H9 (cell line): ENCODE measurements at regions not wholly inside any gene's neighbourhood (a gene's known extent, or its start where the extent isn't known, plus 50 kb on each side); places are given as distances from the start of the nearest gene placed in this dataset.

Experiments
- DNase-seq: peaks from one replicate; pipeline ENCODE4 v3.0.0-alpha.2; 2017
- H2AFZ ChIP-seq: one replicate; pipeline ENCODE4 v1.6.1; 2013; ENCODE audit warnings: mild to moderate bottlenecking, low read length, control low read depth, moderate library complexity
- H2AK5ac ChIP-seq: 2 replicates; pipeline ENCODE4 v1.6.1; 2013; ENCODE audit warnings: low read length, control low read depth, mixed read lengths; ENCODE audit not compliant: insufficient read length
- H2BK120ac ChIP-seq: one replicate; pipeline ENCODE4 v1.6.1; 2013; ENCODE audit warnings: low read depth, mild to moderate bottlenecking, low read length, control low read depth, inconsistent platforms; ENCODE audit not compliant: poor library complexity, severe bottlenecking
- H2BK12ac ChIP-seq: 2 replicates; pipeline ENCODE4 v1.6.1; 2013; ENCODE audit warnings: low read length, control low read depth, mixed read lengths, low read depth; ENCODE audit not compliant: insufficient read length
- H2BK15ac ChIP-seq: 2 replicates; pipeline ENCODE4 v1.6.1; 2013; ENCODE audit warnings: low read depth, low read length, control low read depth
- H2BK20ac ChIP-seq: one replicate; pipeline ENCODE4 v1.6.1; 2013; ENCODE audit warnings: low read depth, mild to moderate bottlenecking, low read length, control low read depth, inconsistent platforms; ENCODE audit not compliant: poor library complexity, severe bottlenecking
- H2BK5ac ChIP-seq: 2 replicates; pipeline ENCODE4 v1.6.1; 2013; ENCODE audit warnings: low read length, control low read depth, mixed read lengths; ENCODE audit not compliant: insufficient read length
- H3K14ac ChIP-seq: 2 replicates; pipeline ENCODE4 v1.6.1; 2013; ENCODE audit warnings: low read length, control low read depth; ENCODE audit not compliant: insufficient read depth
- H3K18ac ChIP-seq: 2 replicates; pipeline ENCODE4 v1.6.1; 2013; ENCODE audit warnings: low read depth, mild to moderate bottlenecking, mixed read lengths, low read length, control low read depth; ENCODE audit not compliant: insufficient read length
- H3K23ac ChIP-seq: 2 replicates; pipeline ENCODE4 v1.6.1; 2013; ENCODE audit warnings: low read length, control low read depth, mixed read lengths, low read depth; ENCODE audit not compliant: insufficient read length
- H3K23me2 ChIP-seq: 2 replicates; pipeline ENCODE4 v1.6.1; 2013; ENCODE audit warnings: low read depth, mild to moderate bottlenecking, mixed read lengths, low read length, control low read depth; ENCODE audit not compliant: insufficient read length, poor library complexity, severe bottlenecking
- H3K27ac ChIP-seq: 2 replicates; pipeline ENCODE4 v1.5.1; 2013; ENCODE audit warnings: low read length, control low read depth, mixed read lengths, low read depth; ENCODE audit not compliant: insufficient read length
- H3K27me3 ChIP-seq: 2 replicates; pipeline ENCODE4 v1.6.1; 2013; ENCODE audit warnings: low read length, control low read depth, inconsistent platforms; ENCODE audit not compliant: insufficient read depth
- H3K4ac ChIP-seq: 2 replicates; pipeline ENCODE4 v1.6.1; 2013; ENCODE audit warnings: low read depth, mild to moderate bottlenecking, control low read depth, inconsistent platforms, low read length, moderate library complexity
- H3K4me1 ChIP-seq: 2 replicates; pipeline ENCODE4 v1.6.1; 2013; ENCODE audit warnings: low read length, control low read depth, inconsistent platforms; ENCODE audit not compliant: insufficient read depth
- H3K4me2 ChIP-seq: 2 replicates; pipeline ENCODE4 v1.6.1; 2013; ENCODE audit warnings: low read length, control low read depth, mixed read lengths; ENCODE audit not compliant: insufficient read length, insufficient read depth
- H3K56ac ChIP-seq: 2 replicates; pipeline ENCODE4 v1.6.1; 2013; ENCODE audit warnings: low read depth, mild to moderate bottlenecking, mixed read lengths, low read length, control low read depth; ENCODE audit not compliant: insufficient read length
- H3K79me1 ChIP-seq: 2 replicates; pipeline ENCODE4 v1.6.1; 2013; ENCODE audit warnings: low read depth, mild to moderate bottlenecking, moderate library complexity, low read length, control low read depth, inconsistent platforms; ENCODE audit not compliant: insufficient read depth, poor library complexity, severe bottlenecking
- H3K79me2 ChIP-seq: 2 replicates; pipeline ENCODE4 v1.6.1; 2013; ENCODE audit warnings: low read length, control low read depth, inconsistent platforms; ENCODE audit not compliant: insufficient read depth
- H3K9ac ChIP-seq: 2 replicates; pipeline ENCODE4 v1.6.1; 2013; ENCODE audit warnings: low read length, control low read depth, mixed read lengths; ENCODE audit not compliant: insufficient read length; ENCODE audit errors: extremely low read depth
- H3K9me3 ChIP-seq: one replicate; pipeline ENCODE4 v1.6.1; 2013; ENCODE audit warnings: low read depth, low read length, inconsistent platforms; ENCODE audit not compliant: control insufficient read depth
- H3T11ph ChIP-seq: one replicate; pipeline ENCODE4 v1.6.1; 2013; ENCODE audit warnings: mild to moderate bottlenecking, low read length, control low read depth, inconsistent platforms
- H4K20me1 ChIP-seq: one replicate; pipeline ENCODE4 v1.6.1; 2013; ENCODE audit not compliant: control insufficient read depth, insufficient read length, insufficient read depth
- H4K5ac ChIP-seq: 2 replicates; pipeline ENCODE4 v1.6.1; 2013; ENCODE audit warnings: low read depth, mild to moderate bottlenecking, mixed read lengths, low read length, control low read depth; ENCODE audit not compliant: insufficient read length
- H4K8ac ChIP-seq: replicated peaks from 2 replicates; pipeline ENCODE4 v1.6.1; 2013; ENCODE audit warnings: low read length, control low read depth, mixed read lengths, low read depth; ENCODE audit not compliant: insufficient read length
- H4K91ac ChIP-seq: 2 replicates; pipeline ENCODE4 v1.6.1; 2013; ENCODE audit warnings: low read depth, mild to moderate bottlenecking, moderate library complexity, mixed read lengths, low read length, control low read depth; ENCODE audit not compliant: insufficient read length
- H3K27ac Mint-ChIP-seq, 3 experiments: 2 replicates in 2 of 3; 3 replicates in 1 of 3; pipeline ENCODE4 v1.8.0; 2020 to 2021; ENCODE audit warnings: mixed read lengths in 3 of 3, mild to moderate bottlenecking in 1 of 3, moderate library complexity in 1 of 3
- H3K27me3 Mint-ChIP-seq: 2 replicates; pipeline ENCODE4 v1.8.0; 2021; ENCODE audit warnings: low read depth, mild to moderate bottlenecking, moderate library complexity, mixed read lengths
- H3K36me3 Mint-ChIP-seq, 3 experiments: 2 replicates in 2 of 3; 3 replicates in 1 of 3; pipeline ENCODE4 v1.8.0; 2020 to 2021; ENCODE audit warnings: low read depth in 3 of 3, mixed read lengths in 3 of 3; ENCODE audit not compliant: insufficient read depth in 1 of 3
- H3K4me1 Mint-ChIP-seq, 2 experiments: 2 replicates each; pipeline ENCODE4 v1.8.0; 2020; ENCODE audit warnings: mixed read lengths in 2 of 2
- H3K4me3 Mint-ChIP-seq, 2 experiments: 2 replicates in 1 of 2; 3 replicates in 1 of 2; pipeline ENCODE4 v1.8.0; 2020 to 2021; ENCODE audit warnings: mild to moderate bottlenecking in 2 of 2, mixed read lengths in 2 of 2, moderate library complexity in 1 of 2
- H3K9me3 Mint-ChIP-seq, 2 experiments: 2 replicates in 1 of 2; 3 replicates in 1 of 2; pipeline ENCODE4 v1.8.0; 2020; ENCODE audit warnings: mild to moderate bottlenecking in 2 of 2, mixed read lengths in 2 of 2, moderate library complexity in 1 of 2
- TF ChIP-seq, protein P1 (sequence below): fragments of 200-600 bp; sonication (generic); conservative IDR thresholded peaks from 3 replicates; pipeline ENCODE4 v1.8.0; 2021; ENCODE audit warnings: antibody characterized with exemption, mild to moderate bottlenecking

DNA sequence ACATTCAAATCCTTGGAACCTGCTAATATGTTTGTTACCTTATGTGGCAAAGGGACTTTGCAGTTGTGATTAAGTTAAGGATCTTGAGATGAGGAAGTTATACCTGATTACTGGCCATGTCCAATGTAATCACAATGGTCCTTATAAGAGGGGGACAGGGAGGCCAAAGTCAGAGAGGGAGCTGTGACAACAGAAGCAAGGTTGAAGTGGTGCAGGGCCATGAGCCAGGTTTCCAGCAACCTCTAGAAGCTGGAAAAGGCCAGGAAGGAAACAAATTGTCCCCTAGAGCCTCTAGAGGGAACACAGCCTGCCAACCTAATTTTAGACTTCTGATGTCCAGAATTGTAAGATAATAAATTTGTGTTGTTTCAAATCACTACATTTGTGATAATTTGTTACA, 334.7 kb upstream of the DACH1 start:
- Mint-ChIP-seq H3K4me3 (no peak overlapping the region), H3K27ac (no peak overlapping the region)
- no peak overlapping the region for H4K5ac ChIP-seq

More for the DNA sequence above, 334.7 kb upstream of the DACH1 start:
- H2AFZ ChIP-seq, result no peak overlapping the region
- H3K4ac ChIP-seq, result no peak overlapping the region
- H4K20me1 ChIP-seq, result no peaks in the 10 kb centered on the region
- no peaks in the 10 kb centered on the region for H3K9me3 ChIP-seq
- no peak overlapping the region for H3K56ac ChIP-seq
- H3K79me1 ChIP-seq, result no peaks in the 10 kb centered on the region
- no peaks in the 10 kb centered on the region for H3K79me2 ChIP-seq
- no peak overlapping the region for H2BK12ac ChIP-seq
- no peak overlapping the region for H3T11ph ChIP-seq
- H4K8ac ChIP-seq, result no peak overlapping the region
- H3K23me2 ChIP-seq, result no peaks in the 10 kb centered on the region
- no peak overlapping the region for H3K14ac ChIP-seq
- no peak overlapping the region for H3K27ac ChIP-seq
- no peak overlapping the region for H3K9ac ChIP-seq
- no peak overlapping the region for H3K18ac ChIP-seq
- H2BK120ac ChIP-seq, result no peak overlapping the region
- Mint-ChIP-seq H3K4me1 (peaks cover 0 to 8% of the 10 kb centered on the region in 2 experiments; a peak in 1 of 4 replicates), H3K27me3 (no peaks in the 10 kb centered on the region), H3K9me3 (no peaks in the 10 kb centered on the region), H3K36me3 (no peaks in the 10 kb centered on the region; a peak in 1 of 7 replicates)
- H2BK5ac ChIP-seq, result no peak overlapping the region
- H3K4me2 ChIP-seq, result no peak overlapping the region
- H2BK15ac ChIP-seq, result no peak overlapping the region
- no peak overlapping the region for H4K91ac ChIP-seq
- H3K27me3 ChIP-seq, result no peaks in the 10 kb centered on the region
- TF ChIP-seq, protein P1, sequence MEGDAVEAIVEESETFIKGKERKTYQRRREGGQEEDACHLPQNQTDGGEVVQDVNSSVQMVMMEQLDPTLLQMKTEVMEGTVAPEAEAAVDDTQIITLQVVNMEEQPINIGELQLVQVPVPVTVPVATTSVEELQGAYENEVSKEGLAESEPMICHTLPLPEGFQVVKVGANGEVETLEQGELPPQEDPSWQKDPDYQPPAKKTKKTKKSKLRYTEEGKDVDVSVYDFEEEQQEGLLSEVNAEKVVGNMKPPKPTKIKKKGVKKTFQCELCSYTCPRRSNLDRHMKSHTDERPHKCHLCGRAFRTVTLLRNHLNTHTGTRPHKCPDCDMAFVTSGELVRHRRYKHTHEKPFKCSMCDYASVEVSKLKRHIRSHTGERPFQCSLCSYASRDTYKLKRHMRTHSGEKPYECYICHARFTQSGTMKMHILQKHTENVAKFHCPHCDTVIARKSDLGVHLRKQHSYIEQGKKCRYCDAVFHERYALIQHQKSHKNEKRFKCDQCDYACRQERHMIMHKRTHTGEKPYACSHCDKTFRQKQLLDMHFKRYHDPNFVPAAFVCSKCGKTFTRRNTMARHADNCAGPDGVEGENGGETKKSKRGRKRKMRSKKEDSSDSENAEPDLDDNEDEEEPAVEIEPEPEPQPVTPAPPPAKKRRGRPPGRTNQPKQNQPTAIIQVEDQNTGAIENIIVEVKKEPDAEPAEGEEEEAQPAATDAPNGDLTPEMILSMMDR, result no peak
- H3K4me1 ChIP-seq, result no peaks in the 10 kb centered on the region
- no peak overlapping the region for H3K23ac ChIP-seq
- H2AK5ac ChIP-seq, result no peak overlapping the region
- no peak for DNase-seq
- no peak overlapping the region for H2BK20ac ChIP-seq
